ENCODE measurements at regions not wholly inside any gene's neighbourhood (a gene's known extent, or its start where the extent isn't known, plus 50 kb on each side); places are given as distances from the start of the nearest gene placed in this dataset.
"Not testable (repeated sequence)": the region's sequence is repeated elsewhere in the genome, so short reads cannot be mapped to it uniquely, and the experiment has no call there.

- not testable (repeated sequence) for H3K4me2 ChIP-seq (ENCODE audit: insufficient read depth, low read length, poor library complexity, severe bottlenecking); H3K4ac ChIP-seq (ENCODE audit: low read length); H3K18ac ChIP-seq (ENCODE audit: low read length); H3K79me1 ChIP-seq (ENCODE audit: low read depth, low read length); H3K27ac ChIP-seq (replicated peaks; ENCODE audit: low read length); H3K9ac ChIP-seq (ENCODE audit: low read depth, low read length, poor library complexity); H2AFZ ChIP-seq (ENCODE audit: low read length); H2BK120ac ChIP-seq (ENCODE audit: low read depth, low read length); H4K91ac ChIP-seq (ENCODE audit: low read depth, low read length, poor library complexity); H3K23ac ChIP-seq (ENCODE audit: low read depth, low read length, poor library complexity); H2AK5ac ChIP-seq (ENCODE audit: low read depth, low read length); H2BK12ac ChIP-seq (ENCODE audit: low read length); DNase-seq (ENCODE audit: low spot score); H3K9me3 ChIP-seq (replicated peaks in 1 of 2; ENCODE audit: control insufficient read depth in 2 of 2, insufficient read depth in 1 of 2, low read depth in 1 of 2, low read length in 2 of 2); H2BK5ac ChIP-seq (ENCODE audit: low read length); H3K14ac ChIP-seq (ENCODE audit: low read length); H3K4me3 ChIP-seq (ENCODE audit: low read length in 2 of 2); H2BK15ac ChIP-seq (ENCODE audit: low read length); H3K4me1 ChIP-seq (ENCODE audit: control insufficient read depth in 2 of 2, insufficient read depth in 1 of 2, low read depth in 1 of 2, low read length in 2 of 2); H4K8ac ChIP-seq (ENCODE audit: low read depth, low read length); H3K36me3 ChIP-seq (replicated peaks in 1 of 2; ENCODE audit: control insufficient read depth in 2 of 2, insufficient read depth in 2 of 2, low read length in 2 of 2); H3K27me3 ChIP-seq (ENCODE audit: control insufficient read depth in 3 of 3, insufficient read depth in 3 of 3, low read depth in 1 of 3, low read length in 3 of 3)
- no CpG with 5 or more reads among the region's 5 CpGs for WGBS, 2 donors (ENCODE audit: extremely low coverage in 2 of 2, insufficient read length in 2 of 2, insufficient replicate concordance in 1 of 2)
Observed at GRCh38 chr2:39498176-39498575, 61.1 kb upstream of the MAP4K3 start.

GRCh38 chr2:39498786-39499185, 61.7 kb upstream of the MAP4K3 start:
- no peak overlapping the region for H3K9ac ChIP-seq (ENCODE audit: low read depth, low read length, poor library complexity)
- no CpG with 5 or more reads among the region's 4 CpGs for WGBS, 2 donors (ENCODE audit: extremely low coverage in 2 of 2, insufficient read length in 2 of 2, insufficient replicate concordance in 1 of 2)
- no peak overlapping the region for H3K4ac ChIP-seq (ENCODE audit: low read length)
- H2BK5ac ChIP-seq (ENCODE audit: low read length): no peak overlapping the region
- H2BK12ac ChIP-seq (ENCODE audit: low read length): no peak overlapping the region
- no peak for DNase-seq (ENCODE audit: low spot score)
- no peak overlapping the region for H2AFZ ChIP-seq (ENCODE audit: low read length)
- no peak overlapping the region for H3K14ac ChIP-seq (ENCODE audit: low read length)
- H3K4me1 ChIP-seq (ENCODE audit: control insufficient read depth in 2 of 2, insufficient read depth in 1 of 2, low read depth in 1 of 2, low read length in 2 of 2): peaks cover 4% of the 10 kb centered on the region in 2 donors
- no peak overlapping the region for H3K18ac ChIP-seq (ENCODE audit: low read length)
- H3K23ac ChIP-seq (ENCODE audit: low read depth, low read length, poor library complexity): no peak overlapping the region
- H3K4me3 ChIP-seq (ENCODE audit: low read length in 2 of 2): no peak overlapping the region
- no peaks in the 10 kb centered on the region for H3K36me3 ChIP-seq (replicated peaks in 1 of 2; ENCODE audit: control insufficient read depth in 2 of 2, insufficient read depth in 2 of 2, low read length in 2 of 2)
- H2BK120ac ChIP-seq (ENCODE audit: low read depth, low read length): no peak overlapping the region
- no peak overlapping the region for H3K27ac ChIP-seq (replicated peaks; ENCODE audit: low read length)
- H2BK15ac ChIP-seq (ENCODE audit: low read length): no peak overlapping the region
- H4K91ac ChIP-seq (ENCODE audit: low read depth, low read length, poor library complexity): no peak overlapping the region
- no peak overlapping the region for H3K4me2 ChIP-seq (ENCODE audit: insufficient read depth, low read length, poor library complexity, severe bottlenecking)
- H3K79me1 ChIP-seq (ENCODE audit: low read depth, low read length): no peaks in the 10 kb centered on the region
- peaks cover 0 to 7% of the 10 kb centered on the region in 2 donors for H3K9me3 ChIP-seq (replicated peaks in 1 of 2; ENCODE audit: control insufficient read depth in 2 of 2, insufficient read depth in 1 of 2, low read depth in 1 of 2, low read length in 2 of 2)
- H4K8ac ChIP-seq (ENCODE audit: low read depth, low read length): no peak overlapping the region
- H3K27me3 ChIP-seq (ENCODE audit: control insufficient read depth in 3 of 3, insufficient read depth in 3 of 3, low read depth in 1 of 3, low read length in 3 of 3): no peaks in the 10 kb centered on the region
- no peak overlapping the region for H2AK5ac ChIP-seq (ENCODE audit: low read depth, low read length)

DNA sequence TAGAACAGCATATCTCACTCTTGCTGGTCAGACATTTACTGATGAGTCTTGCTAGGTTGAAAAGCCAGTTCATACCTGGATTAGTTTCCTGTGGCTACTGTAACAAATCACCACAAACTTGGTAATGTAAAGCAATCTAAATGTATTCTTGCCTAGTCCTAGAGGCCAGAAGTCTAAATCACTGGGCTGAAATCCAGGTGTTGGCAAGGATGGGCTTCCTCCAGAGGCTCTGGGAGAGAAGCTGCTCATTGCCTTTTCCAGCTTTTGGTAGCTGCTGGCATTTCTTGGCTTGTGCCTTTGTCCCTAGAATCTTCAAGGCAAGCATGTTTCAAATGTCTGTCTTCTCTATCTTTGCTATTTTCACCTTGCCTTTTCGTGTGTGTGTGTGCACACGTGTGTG, 62.3 kb upstream of the MAP4K3 start:
- peaks cover 4 to 5% of the 10 kb centered on the region in 2 donors for H3K4me1 ChIP-seq (ENCODE audit: control insufficient read depth in 2 of 2, insufficient read depth in 1 of 2, low read depth in 1 of 2, low read length in 2 of 2)
- H3K79me1 ChIP-seq (ENCODE audit: low read depth, low read length): no peaks in the 10 kb centered on the region
- H3K14ac ChIP-seq (ENCODE audit: low read length): no peak overlapping the region
- no peak for DNase-seq (ENCODE audit: low spot score)
- no peak overlapping the region for H2AFZ ChIP-seq (ENCODE audit: low read length)
- H2BK5ac ChIP-seq (ENCODE audit: low read length): no peak overlapping the region
- no peak overlapping the region for H3K4me3 ChIP-seq (ENCODE audit: low read length in 2 of 2)
- H3K9ac ChIP-seq (ENCODE audit: low read depth, low read length, poor library complexity): no peak overlapping the region
- H2BK15ac ChIP-seq (ENCODE audit: low read length): no peak overlapping the region
- no CpG with 5 or more reads among the region's 2 CpGs for WGBS, 2 donors (ENCODE audit: extremely low coverage in 2 of 2, insufficient read length in 2 of 2, insufficient replicate concordance in 1 of 2)
- H3K23ac ChIP-seq (ENCODE audit: low read depth, low read length, poor library complexity): no peak overlapping the region
- H3K4me2 ChIP-seq (ENCODE audit: insufficient read depth, low read length, poor library complexity, severe bottlenecking): no peak overlapping the region
- H3K4ac ChIP-seq (ENCODE audit: low read length): no peak overlapping the region
- H4K91ac ChIP-seq (ENCODE audit: low read depth, low read length, poor library complexity): no peak overlapping the region
- no peaks in the 10 kb centered on the region for H3K27me3 ChIP-seq (ENCODE audit: control insufficient read depth in 3 of 3, insufficient read depth in 3 of 3, low read depth in 1 of 3, low read length in 3 of 3)
- H4K8ac ChIP-seq (ENCODE audit: low read depth, low read length): no peak overlapping the region
- peaks cover 0 to 7% of the 10 kb centered on the region in 2 donors for H3K9me3 ChIP-seq (replicated peaks in 1 of 2; ENCODE audit: control insufficient read depth in 2 of 2, insufficient read depth in 1 of 2, low read depth in 1 of 2, low read length in 2 of 2)
- H3K27ac ChIP-seq (replicated peaks; ENCODE audit: low read length): no peak overlapping the region
- H3K36me3 ChIP-seq (replicated peaks in 1 of 2; ENCODE audit: control insufficient read depth in 2 of 2, insufficient read depth in 2 of 2, low read length in 2 of 2): no peaks in the 10 kb centered on the region
- H2BK120ac ChIP-seq (ENCODE audit: low read depth, low read length): no peak overlapping the region
- no peak overlapping the region for H2BK12ac ChIP-seq (ENCODE audit: low read length)
- no peak overlapping the region for H2AK5ac ChIP-seq (ENCODE audit: low read depth, low read length)
- no peak overlapping the region for H3K18ac ChIP-seq (ENCODE audit: low read length)

- WGBS, 2 donors (ENCODE audit: extremely low coverage in 2 of 2, insufficient read length in 2 of 2, insufficient replicate concordance in 1 of 2): no CpG with 5 or more reads among the region's 1 CpG
- H3K4ac ChIP-seq (ENCODE audit: low read length): no peak overlapping the region
- no peak overlapping the region for H2BK120ac ChIP-seq (ENCODE audit: low read depth, low read length)
- no peak overlapping the region for H2BK15ac ChIP-seq (ENCODE audit: low read length)
- no peak overlapping the region for H3K9ac ChIP-seq (ENCODE audit: low read depth, low read length, poor library complexity)
- H4K8ac ChIP-seq (ENCODE audit: low read depth, low read length): no peak overlapping the region
- no peak overlapping the region for H3K23ac ChIP-seq (ENCODE audit: low read depth, low read length, poor library complexity)
- no peak overlapping the region for H4K91ac ChIP-seq (ENCODE audit: low read depth, low read length, poor library complexity)
- no peak overlapping the region for H3K18ac ChIP-seq (ENCODE audit: low read length)
- H3K27me3 ChIP-seq (ENCODE audit: control insufficient read depth in 3 of 3, insufficient read depth in 3 of 3, low read depth in 1 of 3, low read length in 3 of 3): no peaks in the 10 kb centered on the region
- H3K14ac ChIP-seq (ENCODE audit: low read length): no peak overlapping the region
- no peak overlapping the region for H3K4me2 ChIP-seq (ENCODE audit: insufficient read depth, low read length, poor library complexity, severe bottlenecking)
- peaks cover 0 to 7% of the 10 kb centered on the region in 2 donors for H3K9me3 ChIP-seq (replicated peaks in 1 of 2; ENCODE audit: control insufficient read depth in 2 of 2, insufficient read depth in 1 of 2, low read depth in 1 of 2, low read length in 2 of 2)
- H2BK5ac ChIP-seq (ENCODE audit: low read length): no peak overlapping the region
- H3K79me1 ChIP-seq (ENCODE audit: low read depth, low read length): no peaks in the 10 kb centered on the region
- no peak overlapping the region for H2AFZ ChIP-seq (ENCODE audit: low read length)
- no peak overlapping the region for H2AK5ac ChIP-seq (ENCODE audit: low read depth, low read length)
- no peak overlapping the region for H3K4me3 ChIP-seq (ENCODE audit: low read length in 2 of 2)
- no peak overlapping the region for H3K27ac ChIP-seq (replicated peaks; ENCODE audit: low read length)
- H3K4me1 ChIP-seq (ENCODE audit: control insufficient read depth in 2 of 2, insufficient read depth in 1 of 2, low read depth in 1 of 2, low read length in 2 of 2): peaks cover 0 to 1% of the 10 kb centered on the region in 2 donors
- H3K36me3 ChIP-seq (replicated peaks in 1 of 2; ENCODE audit: control insufficient read depth in 2 of 2, insufficient read depth in 2 of 2, low read length in 2 of 2): no peaks in the 10 kb centered on the region
- no peak for DNase-seq (ENCODE audit: low spot score)
- H2BK12ac ChIP-seq (ENCODE audit: low read length): no peak overlapping the region
Observed at GRCh38 chr2:39501412-39501811, 64.3 kb upstream of the MAP4K3 start.
